Gastroesophageal sphincter (tissue), 3 donors: ENCODE measurements at regions not wholly inside any gene's neighbourhood (a gene's known extent, or its start where the extent isn't known, plus 50 kb on each side); places are given as distances from the start of the nearest gene placed in this dataset.

Experiments used
- CTCF ChIP-seq, 4 experiments: fragments of 200-600 bp in 2 of 4; fragments of 450-650 bp in 2 of 4; sonication (generic) in 1 of 4; IDR thresholded peaks; one replicate each; pipeline ENCODE4 v1.5.1; 2017 to 2019; ENCODE audit warnings: antibody characterized with exemption in 4 of 4, mild to moderate bottlenecking in 2 of 4, moderate library complexity in 2 of 4
- POLR2A ChIP-seq, 2 donors: fragments of 450-650 bp; IDR thresholded peaks; one replicate each; pipeline ENCODE4 v1.6.1; 2017; ENCODE audit warnings: antibody characterized with exemption in 2 of 2, mild to moderate bottlenecking in 2 of 2, moderate library complexity in 1 of 2

- TF ChIP-seq POLR2A (IDR thresholded peaks at IDR 0.05), result no peak
- TF ChIP-seq CTCF (IDR thresholded peaks at IDR 0.05), result no peak
These were observed 218.9 kb downstream of the TMEM161B start for GRCh38 chr5:88049737-88050136.
